ENCODE measurements at regions not wholly inside any gene's neighbourhood (a gene's known extent, or its start where the extent isn't known, plus 50 kb on each side); places are given as distances from the start of the nearest gene placed in this dataset.

DNA sequence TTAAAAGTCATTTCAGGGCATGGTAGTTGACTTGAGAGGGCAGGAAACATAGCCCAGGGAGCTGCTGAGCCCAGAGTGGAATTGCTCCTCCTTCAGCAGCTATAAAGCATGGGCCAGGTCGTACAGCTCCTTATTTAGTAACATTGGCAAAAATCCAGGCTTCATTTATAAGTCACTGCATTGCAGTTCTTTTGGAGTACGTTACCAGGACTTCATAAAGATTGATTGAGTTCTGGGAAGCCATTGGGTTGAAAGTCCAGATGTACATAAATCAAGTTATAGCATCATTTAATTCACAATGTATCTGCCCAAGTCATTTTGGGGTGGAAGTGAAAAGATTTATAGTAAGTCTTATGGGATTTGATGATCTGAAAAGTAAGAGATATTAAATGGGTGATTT is 53.0 kb upstream of the ANKEF1 start:
- no peak for DNase-seq

- peak; percentile 31 for DNase-seq
Observed at GRCh38 chr20:9978397-9979004, 56.3 kb upstream of the ANKEF1 start.

- DNase-seq: no peak
Observed at GRCh38 chr20:9977629-9978028, 57.2 kb upstream of the ANKEF1 start.

DNA sequence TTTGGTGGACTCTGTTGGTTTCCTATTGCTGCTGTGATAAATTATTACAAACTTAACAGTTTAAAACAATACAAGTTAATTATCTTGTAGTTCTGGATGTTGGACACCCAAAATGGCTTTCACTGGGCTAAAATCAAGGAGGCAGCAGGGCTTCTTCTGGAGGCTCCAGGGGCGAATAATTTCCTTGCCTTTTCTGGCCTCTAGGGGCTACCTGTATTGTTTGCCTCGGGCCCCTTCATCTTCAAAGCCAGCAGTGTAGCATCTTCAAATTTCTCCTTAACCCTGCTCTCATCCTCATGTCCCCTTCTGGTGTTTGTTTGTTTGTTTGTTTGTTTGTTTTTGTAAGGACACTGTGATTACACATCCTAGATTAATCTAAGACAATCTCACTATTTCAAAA is 60.5 kb upstream of the ANKEF1 start:
- DNase-seq: no peak

GRCh38 chr20:9971746-9972145 is 63.0 kb upstream of the ANKEF1 start:
- DNase-seq: no peak

DNA sequence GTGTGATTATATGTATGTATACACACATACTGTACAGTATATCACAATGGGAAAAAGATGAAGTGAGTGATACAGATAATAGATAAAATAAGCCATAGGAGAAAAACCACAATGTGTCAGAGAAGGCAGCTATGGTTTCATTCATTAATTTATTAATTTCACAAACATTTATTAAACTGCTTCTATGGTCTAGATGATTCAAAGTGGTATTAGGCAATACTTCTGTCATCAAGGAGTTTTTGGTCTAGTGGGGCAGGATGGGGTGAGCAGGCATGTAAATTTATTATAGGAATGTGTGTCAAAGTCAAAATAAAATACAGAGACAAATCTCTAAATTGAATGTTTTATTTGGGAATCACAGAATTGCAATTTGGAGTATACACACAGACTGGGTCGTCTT is 65.2 kb upstream of the ANKEF1 start:
- no peak for DNase-seq

DNA sequence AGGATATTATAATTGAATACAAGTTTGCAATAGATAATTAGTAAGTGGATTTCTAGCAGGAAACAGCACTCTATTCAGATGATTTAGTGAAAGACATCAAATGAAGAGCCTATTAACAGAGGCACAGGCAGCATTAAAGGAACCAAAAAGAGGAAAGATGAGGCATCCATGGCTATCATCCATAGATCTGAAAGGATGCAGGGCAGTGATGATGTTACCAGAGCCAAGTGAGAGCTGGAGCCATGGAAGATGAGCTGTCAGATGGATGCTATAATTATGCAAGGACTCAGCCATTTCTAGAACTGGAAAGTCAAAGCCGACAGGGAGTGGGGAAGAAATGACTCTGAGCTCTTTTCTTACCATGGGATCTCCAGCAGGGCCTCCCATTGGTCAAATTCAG is 66.8 kb upstream of the ANKEF1 start:
- no peak for DNase-seq

- DNase-seq: no peak
Observed at GRCh38 chr20:9966966-9967365, 67.8 kb upstream of the ANKEF1 start.

DNA sequence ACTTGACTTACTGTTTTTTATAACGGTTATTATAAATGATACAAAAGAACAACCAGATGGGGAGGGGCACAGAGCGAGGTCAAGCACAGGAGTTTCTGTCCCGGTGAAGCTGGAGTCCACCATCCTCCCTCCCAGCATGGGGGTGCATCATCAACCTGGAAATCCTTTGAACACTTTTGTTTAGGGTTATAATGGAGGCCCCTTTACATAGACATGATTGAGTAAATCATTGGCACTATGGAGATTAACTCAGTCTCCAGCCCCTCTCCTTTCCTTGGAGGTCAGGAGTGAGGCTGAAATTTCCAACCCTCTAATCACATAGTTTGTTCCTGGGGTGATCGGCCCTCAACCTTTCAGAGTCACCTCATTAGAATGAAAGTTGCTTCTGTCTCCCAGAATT is 71.8 kb upstream of the ANKEF1 start:
- no peak for DNase-seq

DNA sequence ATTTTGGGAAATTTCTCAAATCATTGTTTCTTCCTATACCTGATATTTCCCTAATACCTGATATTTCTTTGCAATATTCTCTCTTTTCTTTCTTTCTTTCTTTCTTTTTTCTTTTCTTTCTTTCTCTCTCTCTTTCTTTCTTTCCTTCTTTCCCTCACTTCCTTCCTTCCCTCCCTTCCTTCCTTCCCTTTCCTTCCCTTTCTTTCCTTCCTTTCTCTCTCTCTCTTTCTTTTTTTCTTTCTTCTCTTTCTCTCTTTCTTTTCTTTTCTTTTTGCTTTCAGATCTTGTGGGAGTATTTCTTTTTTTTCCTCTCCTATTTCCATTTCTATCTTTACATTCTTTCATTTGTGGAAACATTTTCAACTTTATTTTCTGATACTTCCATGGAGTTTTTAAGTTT is 76.1 kb upstream of the ANKEF1 start:
- DNase-seq: no peak

GRCh38 chr20:9955646-9956045 is 79.1 kb upstream of the ANKEF1 start:
- DNase-seq: no peak

GRCh38 chr20:9949563-9949962 is 85.2 kb upstream of the ANKEF1 start:
- DNase-seq: no peak

DNA sequence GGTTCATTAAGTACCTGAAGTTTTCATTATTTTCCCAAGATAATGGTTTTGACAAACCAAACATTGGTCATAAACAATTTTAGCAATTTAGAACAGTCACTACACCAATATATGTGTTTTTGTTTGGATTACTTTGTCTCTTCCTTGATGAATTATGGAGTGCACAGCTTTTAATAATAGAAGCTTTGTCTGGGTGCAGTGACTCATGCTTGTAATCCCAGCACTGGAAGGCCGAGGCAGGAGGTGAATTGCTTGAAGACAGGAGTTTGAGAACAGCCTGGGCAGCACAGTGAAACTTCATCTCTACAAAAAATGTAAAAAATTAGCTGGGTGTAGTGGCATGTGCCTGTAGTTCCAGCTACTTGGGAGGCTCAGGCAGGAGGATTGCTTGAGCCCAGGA is 89.4 kb upstream of the ANKEF1 start:
- no peak for DNase-seq

- no peak for DNase-seq
Observed at GRCh38 chr20:9942736-9943135, 92.1 kb upstream of the ANKEF1 start.

DNA sequence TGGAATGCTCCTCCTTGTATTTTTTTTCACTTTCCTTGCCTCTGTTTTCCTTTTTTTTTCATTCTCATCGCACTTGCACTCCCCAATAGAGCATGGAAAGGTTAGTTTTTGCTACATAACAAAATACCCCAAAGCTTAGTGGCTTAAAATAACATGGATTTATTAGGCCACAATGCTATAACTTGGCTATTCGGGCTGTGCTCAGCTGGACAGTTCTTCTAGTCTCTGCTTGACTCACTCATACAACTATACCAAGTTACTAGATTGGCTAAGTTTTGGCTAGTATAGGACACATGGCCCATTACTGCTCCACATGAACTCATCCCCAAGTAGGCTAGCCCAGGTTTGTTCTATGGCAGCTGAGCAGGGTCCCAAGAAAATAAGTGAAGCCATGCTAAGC is 94.5 kb upstream of the ANKEF1 start:
- DNase-seq: no peak

GRCh38 chr20:9939231-9939630 is 95.6 kb upstream of the ANKEF1 start:
- DNase-seq: no peak

DNA sequence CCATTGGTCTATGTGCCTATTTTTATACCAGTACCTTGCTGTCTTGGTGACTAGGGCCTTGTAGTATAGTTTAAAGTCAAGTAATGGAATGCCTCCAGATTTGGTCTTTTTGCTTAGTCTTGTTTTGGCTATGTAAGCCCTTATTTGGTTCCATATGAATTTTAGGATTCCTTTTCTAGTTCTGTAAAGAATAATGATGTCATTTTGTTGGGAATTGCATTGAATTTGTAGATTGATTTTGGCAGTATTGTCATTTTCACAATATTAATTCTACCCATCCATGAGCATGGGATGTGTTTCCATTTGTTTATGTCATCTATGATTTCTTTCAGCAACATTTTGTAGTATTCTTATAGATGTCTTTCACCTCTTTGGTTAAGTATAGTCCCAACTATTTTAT is 96.4 kb upstream of the PAK5 start:
- no peak for DNase-seq

DNA sequence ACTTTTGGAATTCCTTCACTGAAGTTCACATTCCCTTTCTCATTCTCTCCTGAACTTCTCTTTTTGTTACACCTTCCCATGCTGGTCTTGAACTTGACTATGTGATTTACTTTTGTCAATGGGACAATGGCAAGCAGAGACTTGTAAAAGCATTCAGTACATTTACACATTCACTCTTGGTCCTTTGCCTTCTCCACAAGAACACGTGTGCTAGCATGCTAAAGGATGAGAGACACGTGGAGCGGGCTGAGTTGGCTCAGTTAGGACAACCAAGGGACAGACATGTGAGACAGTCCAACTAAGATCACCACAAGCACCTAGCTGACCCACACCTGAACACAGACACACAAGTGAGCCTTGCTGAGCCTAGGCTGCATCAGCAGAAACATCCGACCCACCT is 91.3 kb upstream of the PAK5 start:
- no peak for DNase-seq

- DNase-seq: no peak
Observed at GRCh38 chr20:9928955-9929354, 90.1 kb upstream of the PAK5 start.

DNA sequence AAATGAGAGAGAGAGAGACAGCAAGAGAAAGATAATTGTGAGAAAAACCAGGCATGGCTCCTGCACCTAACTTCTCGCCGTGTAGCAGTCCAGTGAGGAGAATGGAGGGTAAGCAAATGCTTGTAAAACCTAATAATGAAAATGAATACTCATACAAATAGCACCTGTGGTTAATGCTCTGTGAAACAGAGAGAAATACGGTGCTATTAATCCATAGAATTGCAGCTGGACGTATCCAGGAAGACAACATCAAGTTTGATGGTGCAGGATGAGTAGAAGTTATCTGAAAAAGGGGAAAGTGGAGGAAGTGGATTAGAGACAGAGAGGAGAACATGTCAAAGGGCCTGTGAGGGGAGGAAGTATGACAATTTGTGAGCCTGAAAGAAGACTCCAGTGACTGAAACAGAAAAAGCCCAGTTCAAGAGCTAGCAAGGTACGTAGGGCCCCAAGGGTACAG is 89.4 kb upstream of the PAK5 start:
- DNase-seq: no peak

DNA sequence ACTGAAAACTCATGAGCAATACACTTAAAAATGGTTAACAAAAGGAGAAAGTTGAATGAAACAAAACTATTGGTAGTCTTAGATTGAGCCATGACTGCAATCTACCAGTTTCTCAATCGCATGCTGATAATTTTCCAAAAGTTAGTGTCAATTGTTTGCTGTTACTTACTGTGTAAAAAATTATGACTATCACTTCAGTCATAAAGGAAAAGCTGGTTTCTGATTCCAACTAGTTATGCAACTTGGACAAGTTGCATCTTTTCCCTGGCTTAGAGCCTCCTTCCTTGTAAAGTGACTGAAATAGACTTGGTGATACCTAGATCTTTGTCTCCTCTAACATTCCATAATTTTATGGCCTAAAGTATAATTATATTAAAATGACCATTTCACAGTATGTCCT is 88.3 kb upstream of the PAK5 start:
- no peak for DNase-seq

DNA sequence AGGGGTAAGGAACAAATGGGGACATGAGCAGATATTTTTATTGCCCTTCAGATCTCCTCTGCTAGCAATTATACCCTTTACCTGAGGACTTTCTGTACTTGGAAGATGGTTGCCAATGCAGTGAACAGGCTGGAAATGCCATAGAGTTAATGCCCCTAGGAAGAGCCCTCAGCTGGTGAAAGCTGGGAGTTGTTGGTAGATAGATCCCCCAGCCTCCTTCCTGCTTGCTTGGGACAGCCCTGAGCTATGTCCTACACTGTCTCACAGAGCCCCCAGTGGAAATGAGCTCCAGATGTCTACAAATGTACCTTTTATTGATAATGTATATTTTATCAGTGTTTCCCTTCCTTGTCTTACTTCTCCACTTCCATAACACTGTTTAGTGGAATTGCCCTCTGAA is 87.6 kb upstream of the PAK5 start:
- DNase-seq: no peak

DNA sequence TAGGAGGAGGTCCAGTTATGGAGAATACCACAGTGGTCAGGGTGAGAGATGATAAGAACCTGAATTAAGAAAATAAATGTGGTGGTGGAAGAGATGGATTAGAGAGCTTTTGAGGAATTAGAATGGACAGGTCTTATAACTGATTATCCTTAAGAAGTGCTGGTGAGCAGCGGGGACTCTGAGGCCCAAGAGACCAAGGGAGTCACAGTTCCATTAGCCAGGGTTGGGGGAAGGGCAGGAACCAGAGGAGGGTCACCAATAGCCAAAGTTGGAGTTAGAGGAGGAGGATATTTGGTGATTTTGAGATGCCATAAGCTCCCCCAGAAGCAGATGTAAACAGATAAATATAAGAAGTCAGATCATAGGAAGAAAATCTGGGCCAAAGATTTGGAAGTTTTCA is 87.1 kb upstream of the PAK5 start:
- DNase-seq: no peak

GRCh38 chr20:9923648-9924047 is 84.8 kb upstream of the PAK5 start:
- no peak for DNase-seq

DNA sequence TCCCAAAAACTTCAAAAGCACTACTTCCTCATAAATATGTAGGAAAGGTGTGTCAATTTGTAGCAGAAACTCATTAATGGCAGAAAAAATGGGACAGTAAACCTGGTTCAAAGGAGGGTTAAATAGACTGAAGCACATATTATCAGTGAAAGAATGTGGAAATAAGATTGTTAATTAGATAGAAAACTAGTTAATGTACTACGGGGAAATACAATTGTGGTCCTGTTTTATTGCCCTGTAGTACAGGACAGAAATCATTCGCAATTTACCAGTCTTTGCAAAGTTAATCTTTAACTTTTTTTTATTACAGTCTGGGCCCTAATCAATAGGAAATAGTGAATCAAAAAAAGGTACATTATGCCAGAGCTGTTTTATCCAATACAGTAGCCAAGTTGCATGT is 82.0 kb upstream of the PAK5 start:
- DNase-seq: no peak

Measured in KG1 (cell line).